GM23338 (cell line): ENCODE measurements at regions not wholly inside any gene's neighbourhood (a gene's known extent, or its start where the extent isn't known, plus 50 kb on each side); places are given as distances from the start of the nearest gene placed in this dataset.

Experiments used
- CREB1 ChIP-seq: fragments of 250-450 bp; sonication (Bioruptor Pico); IDR thresholded peaks from 2 replicates; pipeline ENCODE4 v1.5.0; 2020; ENCODE audit warnings: low read depth, mild to moderate bottlenecking, moderate library complexity
- CTCF ChIP-seq, 2 experiments: fragments of 200-600 bp in 1 of 2; sonication (generic) in 1 of 2; conservative IDR thresholded peaks; 2 replicates each; pipeline versions ENCODE4 v1.5.1 to v1.6.1; 2016 to 2017; ENCODE audit warnings: antibody characterized with exemption in 2 of 2, low read depth in 2 of 2, mild to moderate bottlenecking in 2 of 2, moderate library complexity in 1 of 2
- EZH2 ChIP-seq: fragments of 200-600 bp; sonication (generic); IDR thresholded peaks from one replicate; pipeline ENCODE4 v1.8.0; 2017; ENCODE audit warnings: antibody characterized with exemption, mild to moderate bottlenecking, low read depth; ENCODE audit not compliant: unreplicated experiment
- EZH2phosphoT487 ChIP-seq: fragments of 200-600 bp; sonication (generic); IDR thresholded peaks from one replicate; pipeline ENCODE4 v1.8.1; 2018; ENCODE audit warnings: antibody characterized with exemption; ENCODE audit not compliant: unreplicated experiment
- POLR2AphosphoS5 ChIP-seq: IDR thresholded peaks from 2 replicates; pipeline ENCODE4 v1.6.1; 2016; ENCODE audit warnings: antibody characterized with exemption, low read depth
- REST ChIP-seq: IDR thresholded peaks from one replicate; pipeline ENCODE4 v1.6.1; 2018; ENCODE audit warnings: antibody characterized with exemption; ENCODE audit not compliant: unreplicated experiment
- STAT1 ChIP-seq: IDR thresholded peaks from one replicate; pipeline ENCODE4 v1.6.1; 2016; ENCODE audit warnings: antibody characterized with exemption; ENCODE audit not compliant: unreplicated experiment

GRCh38 chr3:104519468-104520227 is 847.1 kb upstream of the ALCAM start:
- TF ChIP-seq CTCF (conservative IDR thresholded peaks at IDR 0.05; ENCODE audit: low read depth in 2 of 2) (no peak), STAT1 (no peak), EZH2phosphoT487 (no peak), EZH2 (no peak), POLR2AphosphoS5 (no peak), REST (no peak), CREB1 (CRISPR knock-in tag) (no peak)
